Bronchial epithelial cell (primary cell): ENCODE measurements at regions not wholly inside any gene's neighbourhood (a gene's known extent, or its start where the extent isn't known, plus 50 kb on each side); places are given as distances from the start of the nearest gene placed in this dataset.
"Not testable (repeated sequence)": the region's sequence is repeated elsewhere in the genome, so short reads cannot be mapped to it uniquely, and the experiment has no call there.

Experiments
- DNase-seq: peaks from one replicate; pipeline ENCODE4 v3.0.0-alpha.2; 2010; ENCODE audit warnings: low read depth
- FAIRE-seq: peaks from 2 replicates; lab custom pipeline; 2011; peaks lifted over from hg19 to GRCh38; lab: Jason Lieb, UNC
- H3K27me3 ChIP-seq: 2 replicates; pipeline ENCODE4 v1.5.1; 2011; ENCODE audit warnings: low read length; ENCODE audit not compliant: control insufficient read depth, insufficient read depth
- H3K36me3 ChIP-seq: 2 replicates; pipeline ENCODE4 v1.5.1; 2011; ENCODE audit warnings: low read length; ENCODE audit not compliant: control insufficient read depth, insufficient read depth
- H3K4me3 ChIP-seq: 2 replicates; pipeline ENCODE4 v1.5.1; 2011; ENCODE audit warnings: mild to moderate bottlenecking, low read depth, low read length, control low read depth
- TF ChIP-seq, protein P1 (sequence below): IDR thresholded peaks from 2 replicates; pipeline ENCODE4 v1.5.1; 2011; ENCODE audit warnings: mild to moderate bottlenecking, moderate library complexity, low read length, control low read depth, inconsistent platforms; ENCODE audit not compliant: insufficient read depth, severe bottlenecking

GRCh38 chr9:135173066-135173465, 85.6 kb downstream of the OLFM1 start:
- Histone ChIP-seq H3K4me3 (no peak overlapping the region), H3K36me3 (no peaks in the 10 kb centered on the region), H3K27me3 (no peaks in the 10 kb centered on the region)
- TF ChIP-seq, protein P1, sequence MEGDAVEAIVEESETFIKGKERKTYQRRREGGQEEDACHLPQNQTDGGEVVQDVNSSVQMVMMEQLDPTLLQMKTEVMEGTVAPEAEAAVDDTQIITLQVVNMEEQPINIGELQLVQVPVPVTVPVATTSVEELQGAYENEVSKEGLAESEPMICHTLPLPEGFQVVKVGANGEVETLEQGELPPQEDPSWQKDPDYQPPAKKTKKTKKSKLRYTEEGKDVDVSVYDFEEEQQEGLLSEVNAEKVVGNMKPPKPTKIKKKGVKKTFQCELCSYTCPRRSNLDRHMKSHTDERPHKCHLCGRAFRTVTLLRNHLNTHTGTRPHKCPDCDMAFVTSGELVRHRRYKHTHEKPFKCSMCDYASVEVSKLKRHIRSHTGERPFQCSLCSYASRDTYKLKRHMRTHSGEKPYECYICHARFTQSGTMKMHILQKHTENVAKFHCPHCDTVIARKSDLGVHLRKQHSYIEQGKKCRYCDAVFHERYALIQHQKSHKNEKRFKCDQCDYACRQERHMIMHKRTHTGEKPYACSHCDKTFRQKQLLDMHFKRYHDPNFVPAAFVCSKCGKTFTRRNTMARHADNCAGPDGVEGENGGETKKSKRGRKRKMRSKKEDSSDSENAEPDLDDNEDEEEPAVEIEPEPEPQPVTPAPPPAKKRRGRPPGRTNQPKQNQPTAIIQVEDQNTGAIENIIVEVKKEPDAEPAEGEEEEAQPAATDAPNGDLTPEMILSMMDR: no peak
- FAIRE-seq (no peak), DNase-seq (no peak)

GRCh38 chr9:135174248-135174647, 86.8 kb downstream of the OLFM1 start:
- H3K36me3 ChIP-seq: no peaks in the 10 kb centered on the region
- TF ChIP-seq, protein P1: no peak
- no peak overlapping the region for H3K4me3 ChIP-seq
- DNase-seq: no peak
- no peaks in the 10 kb centered on the region for H3K27me3 ChIP-seq
- no peak for FAIRE-seq

- TF ChIP-seq, protein P1: no peak
- no peaks in the 10 kb centered on the region for H3K27me3 ChIP-seq
- no peak for FAIRE-seq
- H3K36me3 ChIP-seq: no peaks in the 10 kb centered on the region
- H3K4me3 ChIP-seq: no peak overlapping the region
- no peak for DNase-seq
These were observed 87.5 kb downstream of the OLFM1 start for GRCh38 chr9:135174981-135175380.

DNA sequence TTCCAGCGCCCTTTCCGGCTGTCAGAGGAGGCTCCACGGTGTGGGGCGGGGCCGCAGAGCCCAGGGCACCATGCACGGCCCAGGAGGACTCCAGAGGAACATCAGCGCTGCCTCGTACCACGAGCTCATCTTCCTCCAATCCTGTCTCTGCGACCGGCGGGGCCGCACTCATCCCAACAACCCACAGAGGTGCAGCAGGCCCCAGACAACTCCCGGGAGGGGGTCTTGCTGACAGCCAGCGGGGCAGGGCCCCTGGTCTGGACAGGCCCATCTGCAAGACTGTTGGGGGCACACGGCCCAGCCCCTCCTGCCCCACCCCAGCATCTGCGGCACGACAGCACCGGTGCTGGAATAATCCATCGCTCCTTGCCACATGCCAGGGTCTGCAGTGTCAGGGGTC, 88.8 kb downstream of the OLFM1 start:
- Histone ChIP-seq H3K36me3 (no peaks in the 10 kb centered on the region), H3K27me3 (no peaks in the 10 kb centered on the region), H3K4me3 (no peak overlapping the region)
- FAIRE-seq (no peak), DNase-seq (no peak)
- TF ChIP-seq, protein P1: no peak

- DNase-seq, H3K4me3 ChIP-seq, H3K36me3 ChIP-seq, H3K27me3 ChIP-seq: not testable (repeated sequence)
- peak; percentile 98 for FAIRE-seq
These were observed 90.1 kb downstream of the OLFM1 start for GRCh38 chr9:135177562-135177961.

GRCh38 chr9:135178498-135178897, 91.0 kb downstream of the OLFM1 start:
- no peak overlapping the region for H3K4me3 ChIP-seq
- H3K36me3 ChIP-seq: no peaks in the 10 kb centered on the region
- no peak for FAIRE-seq
- H3K27me3 ChIP-seq: no peaks in the 10 kb centered on the region
- no peak for DNase-seq
- TF ChIP-seq, protein P1: no peak
